Mesodermal cell (in vitro differentiated cells): ENCODE measurements at regions not wholly inside any gene's neighbourhood (a gene's known extent, or its start where the extent isn't known, plus 50 kb on each side); places are given as distances from the start of the nearest gene placed in this dataset.

Experiments
- H3K27ac ChIP-seq: 2 replicates; pipeline ENCODE4 v1.7.0; 2013; ENCODE audit warnings: mild to moderate bottlenecking, low read depth, low read length, moderate library complexity; ENCODE audit not compliant: severe bottlenecking
- H3K36me3 ChIP-seq: 2 replicates; pipeline ENCODE4 v1.7.1; 2013; ENCODE audit warnings: mild to moderate bottlenecking, low read length, moderate library complexity; ENCODE audit not compliant: control insufficient read depth, insufficient read depth
- H3K4me1 ChIP-seq: one replicate; pipeline ENCODE4 v1.7.1; 2013; ENCODE audit warnings: mild to moderate bottlenecking, low read length; ENCODE audit not compliant: insufficient read depth, control insufficient read depth, poor library complexity, severe bottlenecking
- H3K4me3 ChIP-seq: 2 replicates; pipeline ENCODE4 v1.7.0; 2013; ENCODE audit warnings: low read length, control low read depth, mild to moderate bottlenecking; ENCODE audit not compliant: insufficient read depth, poor library complexity, severe bottlenecking; ENCODE audit errors: extremely low read depth
- H3K9me3 ChIP-seq: 2 replicates; pipeline ENCODE4 v1.7.1; 2013; ENCODE audit warnings: mild to moderate bottlenecking, low read length, moderate library complexity; ENCODE audit not compliant: control insufficient read depth
- WGBS, 2 experiments: methylation state at CpG; one replicate each; pipeline ENCODE4 v1.1.5; 2013; ENCODE audit warnings: missing lambda C conversion rate in 2 of 2; ENCODE audit not compliant: insufficient coverage in 2 of 2; 5-methylcytosine and 5-hydroxymethylcytosine counted together

GRCh38 chr4:103786014-103786413 lies 66.2 kb upstream of the TACR3 start:
- H3K4me1 ChIP-seq = no peaks in the 10 kb centered on the region
- H3K4me3 ChIP-seq = no peak overlapping the region
- H3K9me3 ChIP-seq = no peaks in the 10 kb centered on the region
- H3K36me3 ChIP-seq = no peaks in the 10 kb centered on the region
- H3K27ac ChIP-seq = no peak overlapping the region
- WGBS, 2 experiments = no CpG with 5 or more reads among the region's 2 CpGs

GRCh38 chr4:103778221-103778620 lies 58.4 kb upstream of the TACR3 start:
- Histone ChIP-seq H3K4me3 (no peak overlapping the region), H3K4me1 (no peaks in the 10 kb centered on the region), H3K27ac (no peak overlapping the region), H3K36me3 (no peaks in the 10 kb centered on the region), H3K9me3 (no peaks in the 10 kb centered on the region)

GRCh38 chr4:103774326-103774825 lies 54.6 kb upstream of the TACR3 start:
- H3K9me3 ChIP-seq = no peaks in the 10 kb centered on the region
- 90 to 91% methylated on average over 2 to 7 of the region's 7 CpGs for whole genome bisulfite sequencing, 2 experiments
- H3K4me1 ChIP-seq = no peaks in the 10 kb centered on the region
- no peaks in the 10 kb centered on the region for H3K36me3 ChIP-seq
- H3K27ac ChIP-seq = no peak overlapping the region
- no peak overlapping the region for H3K4me3 ChIP-seq

- H3K4me3 ChIP-seq = no peak overlapping the region
- no peaks in the 10 kb centered on the region for H3K4me1 ChIP-seq
- no peak overlapping the region for H3K27ac ChIP-seq
- no peaks in the 10 kb centered on the region for H3K36me3 ChIP-seq
- 76 to 94% methylated on average over 2 of the region's 2 CpGs for WGBS, 2 experiments
- H3K9me3 ChIP-seq = no peaks in the 10 kb centered on the region
Observed at GRCh38 chr4:103773691-103774231, 54.0 kb upstream of the TACR3 start.
